Lower lobe of right lung (tissue), 2 donors: ENCODE measurements at regions not wholly inside any gene's neighbourhood (a gene's known extent, or its start where the extent isn't known, plus 50 kb on each side); places are given as distances from the start of the nearest gene placed in this dataset.

ENCODE experiments used
- ATAC-seq, 2 donors: fragments of 200-7000 bp; cut with Tn5 transposase; one replicate each; pipeline ENCODE4 v1.9.1; 2020 to 2022; ENCODE audit warnings: mild to moderate bottlenecking in 2 of 2, moderate library complexity in 2 of 2
- DNase-seq: peaks from one replicate; pipeline ENCODE4 v3.0.0-alpha.2; 2020
- H3K27ac ChIP-seq: fragments of 200-600 bp; one replicate; pipeline ENCODE4 v1.8.0; 2022
- H3K27me3 ChIP-seq: fragments of 200-600 bp; one replicate; pipeline ENCODE4 v1.8.0; 2022; ENCODE audit warnings: low read depth
- H3K36me3 ChIP-seq: fragments of 200-600 bp; one replicate; pipeline ENCODE4 v1.8.0; 2022; ENCODE audit warnings: mild to moderate bottlenecking
- H3K4me1 ChIP-seq: fragments of 200-600 bp; one replicate; pipeline ENCODE4 v1.8.0; 2022
- H3K4me3 ChIP-seq: fragments of 200-600 bp; one replicate; pipeline ENCODE4 v1.8.0; 2022; ENCODE audit warnings: mild to moderate bottlenecking
- H3K9me3 ChIP-seq: fragments of 200-600 bp; one replicate; pipeline ENCODE4 v1.8.0; 2022
- CTCF ChIP-seq: fragments of 200-600 bp; IDR thresholded peaks from one replicate; pipeline ENCODE4 v1.8.0; 2022; ENCODE audit warnings: antibody characterized with exemption, mild to moderate bottlenecking
- intact Hi-C: fragments of 100-400 bp; cut with DNase I; formaldehyde crosslinking; loops from one replicate; pipeline ENCODE4 v1.11.0; 2022
- donor health status: DM: no; HTN: yes; CAD: no; lungs with severe emphysema.

GRCh38 chr1:187491082-187491720, 662.5 kb downstream of the PLA2G4A start:
- Histone ChIP-seq H3K4me3 (no peak overlapping the region), H3K9me3 (no peaks in the 10 kb centered on the region), H3K27ac (no peak overlapping the region), H3K27me3 (no peaks in the 10 kb centered on the region), H3K4me1 (no peaks in the 10 kb centered on the region), H3K36me3 (no peaks in the 10 kb centered on the region)
- no peak for TF ChIP-seq CTCF
- no peak for ATAC-seq
- DNase-seq = no peak
- intact Hi-C loops = no loop called here

- intact Hi-C loops = no loop called here
- no peaks in the 10 kb centered on the region for H3K27me3 ChIP-seq
- no peak for DNase-seq
- TF ChIP-seq CTCF = no peak
- no peaks in the 10 kb centered on the region for H3K9me3 ChIP-seq
- H3K4me3 ChIP-seq = no peak overlapping the region
- H3K36me3 ChIP-seq = no peaks in the 10 kb centered on the region
- no peaks in the 10 kb centered on the region for H3K4me1 ChIP-seq
- no peak overlapping the region for H3K27ac ChIP-seq
- ATAC-seq = no peak
Measured at GRCh38 chr1:187498028-187498427, 669.3 kb downstream of the PLA2G4A start.

GRCh38 chr1:187504779-187505178, 676.0 kb downstream of the PLA2G4A start:
- no peak for TF ChIP-seq CTCF
- no peaks in the 10 kb centered on the region for H3K36me3 ChIP-seq
- ATAC-seq (no peak), DNase-seq (no peak)
- intact Hi-C loops = no loop called here
- H3K4me3 ChIP-seq = no peak overlapping the region
- H3K27me3 ChIP-seq = no peaks in the 10 kb centered on the region
- H3K27ac ChIP-seq = no peak overlapping the region
- no peaks in the 10 kb centered on the region for H3K9me3 ChIP-seq
- no peaks in the 10 kb centered on the region for H3K4me1 ChIP-seq

GRCh38 chr1:187509091-187509490, 680.3 kb downstream of the PLA2G4A start:
- Histone ChIP-seq H3K27ac (no peak overlapping the region), H3K36me3 (no peaks in the 10 kb centered on the region), H3K9me3 (no peaks in the 10 kb centered on the region), H3K27me3 (no peaks in the 10 kb centered on the region), H3K4me1 (no peaks in the 10 kb centered on the region), H3K4me3 (no peak overlapping the region)
- ATAC-seq = no peak
- intact Hi-C loops = no loop called here
- no peak for TF ChIP-seq CTCF
- no peak for DNase-seq

GRCh38 chr1:187513190-187513589, 684.4 kb downstream of the PLA2G4A start:
- no peaks in the 10 kb centered on the region for H3K27me3 ChIP-seq
- no peak for ATAC-seq

More at GRCh38 chr1:187513190-187513589, 684.4 kb downstream of the PLA2G4A start:
- Histone ChIP-seq H3K27ac (no peak overlapping the region), H3K4me1 (no peaks in the 10 kb centered on the region), H3K4me3 (no peak overlapping the region), H3K36me3 (no peaks in the 10 kb centered on the region), H3K9me3 (no peaks in the 10 kb centered on the region)
- TF ChIP-seq CTCF = no peak
- DNase-seq = no peak
- intact Hi-C loops = no loop called here
